EL (cell line): ENCODE measurements at regions not wholly inside any gene's neighbourhood (a gene's known extent, or its start where the extent isn't known, plus 50 kb on each side); places are given as distances from the start of the nearest gene placed in this dataset.
"Not testable (repeated sequence)": the region's sequence is repeated elsewhere in the genome, so short reads cannot be mapped to it uniquely, and the experiment has no call there.

ENCODE experiments used
- DNase-seq: peaks from one replicate; pipeline ENCODE4 v3.0.0-alpha.2; 2016

DNA sequence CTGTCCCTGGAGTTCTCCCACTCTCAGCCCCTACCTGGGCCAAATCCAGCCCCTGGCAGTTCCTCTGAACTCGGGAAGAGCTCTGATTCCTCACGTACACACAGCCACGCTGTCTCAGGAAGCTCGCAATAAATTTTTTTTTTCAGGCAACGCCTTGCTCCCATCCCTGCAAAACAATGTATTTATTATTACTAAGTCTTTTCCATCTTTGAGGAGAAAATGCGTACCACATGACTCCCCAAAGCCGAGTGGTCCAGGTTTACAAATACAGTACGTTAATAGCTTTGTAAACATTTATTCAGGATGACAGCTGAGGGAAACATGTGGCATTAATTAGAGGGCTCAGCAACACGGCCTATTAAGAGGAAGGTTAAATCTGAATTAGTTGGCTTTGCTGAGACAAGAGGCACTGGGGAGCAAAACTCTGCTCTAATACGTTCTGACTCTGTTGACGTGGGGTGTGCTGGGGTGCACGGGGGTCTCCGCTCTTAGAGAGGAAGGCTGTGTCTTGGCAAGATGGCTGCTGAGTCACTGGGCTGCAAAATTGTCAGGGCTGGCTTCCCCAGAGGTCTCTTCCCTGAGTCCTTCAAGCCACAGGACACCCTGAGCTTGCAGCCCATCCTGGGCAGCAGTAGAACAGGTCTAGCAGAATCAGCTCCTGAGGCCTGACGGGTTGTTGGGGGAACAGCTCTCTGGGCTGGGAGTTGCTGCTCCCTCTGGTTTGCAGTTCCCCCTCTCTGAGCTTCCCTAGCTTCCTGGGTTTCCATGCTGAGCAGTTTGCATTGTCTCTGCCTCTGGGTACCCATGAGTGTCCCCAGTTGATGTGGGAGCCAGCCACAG lies 185.2 kb upstream of the TBX3 start:
- DNase-seq = peak; percentile 56

GRCh38 chr12:114866331-114866730 lies 182.4 kb upstream of the TBX3 start:
- no peak for DNase-seq

GRCh38 chr12:114864837-114865551 lies 181.0 kb upstream of the TBX3 start:
- no peak for DNase-seq

GRCh38 chr12:114863911-114864310 lies 179.9 kb upstream of the TBX3 start:
- DNase-seq = no peak

GRCh38 chr12:114860969-114861368 lies 177.0 kb upstream of the TBX3 start:
- no peak for DNase-seq

- no peak for DNase-seq
Measured at GRCh38 chr12:114858388-114859146, 174.6 kb upstream of the TBX3 start.

GRCh38 chr12:114855678-114856077 lies 171.7 kb upstream of the TBX3 start:
- no peak for DNase-seq

DNA sequence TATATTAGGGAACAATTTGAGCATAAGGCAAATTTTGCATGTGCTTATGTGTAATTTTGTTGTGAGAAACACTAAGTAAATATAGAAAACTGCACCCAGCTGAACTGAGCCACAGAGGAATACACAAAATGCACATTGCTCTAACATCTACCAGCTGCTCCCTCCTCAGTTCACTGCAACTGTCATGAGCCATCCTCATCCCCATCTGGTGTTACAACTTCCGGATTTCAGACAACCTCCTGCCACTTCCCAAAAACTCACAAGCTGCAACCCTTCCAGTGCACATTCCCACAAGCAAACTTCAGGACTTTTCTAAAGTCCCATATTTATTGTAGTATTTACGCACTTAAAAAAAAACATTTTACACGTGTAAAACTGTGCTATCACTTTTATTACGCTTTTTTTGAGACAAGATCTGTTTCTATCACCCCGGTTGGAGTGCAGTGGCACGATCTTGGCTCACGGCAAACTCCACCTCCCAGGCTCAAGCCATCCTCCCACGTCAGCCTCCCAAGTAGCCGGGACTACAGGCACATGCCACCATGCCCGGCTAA lies 169.1 kb upstream of the TBX3 start:
- peak; percentile 19 for DNase-seq

GRCh38 chr12:114851981-114852380 lies 168.0 kb upstream of the TBX3 start:
- DNase-seq = no peak

DNA sequence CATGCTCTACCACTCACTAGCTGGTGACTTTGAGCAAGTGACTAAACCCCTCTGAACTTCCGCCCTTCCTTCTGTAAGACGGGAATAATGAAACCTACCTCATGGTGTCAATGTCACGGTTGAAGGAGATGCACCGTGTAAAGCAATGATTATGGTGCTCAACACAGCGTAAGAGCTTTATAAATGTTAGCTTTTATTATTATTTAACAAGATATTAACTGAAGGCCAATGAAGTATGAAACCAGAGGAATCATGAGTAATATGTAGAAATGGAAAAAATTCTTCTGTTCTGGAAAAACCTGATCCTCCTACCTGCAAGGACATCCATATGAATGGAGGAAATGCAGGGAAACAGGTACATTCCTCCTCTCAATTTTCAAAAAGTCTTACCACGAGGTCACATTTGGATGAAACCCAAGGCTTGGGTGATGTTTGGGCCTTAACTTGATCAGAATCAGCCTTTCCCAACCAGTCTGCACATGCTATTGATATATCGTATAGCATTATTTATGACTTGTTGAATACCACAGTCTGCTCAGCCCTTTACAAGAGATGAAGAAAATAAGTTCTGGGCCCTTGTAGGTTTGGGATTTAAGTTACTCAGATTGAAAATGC lies 166.8 kb upstream of the TBX3 start:
- no peak for DNase-seq

- peak; percentile 35 for DNase-seq
Measured at GRCh38 chr12:114848666-114849065, 164.7 kb upstream of the TBX3 start.

- DNase-seq = no peak
Measured at GRCh38 chr12:114847441-114848035, 163.6 kb upstream of the TBX3 start.

DNA sequence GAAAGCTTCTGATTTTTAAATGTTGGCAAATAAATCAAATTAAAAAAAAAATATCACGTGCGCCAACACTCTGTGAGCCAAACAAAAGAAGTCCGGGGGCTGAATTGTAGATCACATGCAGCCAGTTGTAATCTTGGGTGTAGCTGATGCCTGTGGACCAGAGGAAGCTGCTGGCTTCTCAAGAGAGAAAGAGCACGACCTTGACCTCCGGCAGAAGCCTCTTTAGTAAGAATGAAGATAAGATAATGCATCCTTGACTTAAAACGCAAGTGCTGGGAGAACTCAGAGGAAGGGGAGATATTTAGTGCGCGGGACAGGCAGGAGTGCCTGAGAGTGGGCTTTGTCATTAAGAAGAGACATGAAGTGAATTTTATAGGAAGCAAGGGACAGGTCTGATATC lies 162.8 kb upstream of the TBX3 start:
- no peak for DNase-seq

DNA sequence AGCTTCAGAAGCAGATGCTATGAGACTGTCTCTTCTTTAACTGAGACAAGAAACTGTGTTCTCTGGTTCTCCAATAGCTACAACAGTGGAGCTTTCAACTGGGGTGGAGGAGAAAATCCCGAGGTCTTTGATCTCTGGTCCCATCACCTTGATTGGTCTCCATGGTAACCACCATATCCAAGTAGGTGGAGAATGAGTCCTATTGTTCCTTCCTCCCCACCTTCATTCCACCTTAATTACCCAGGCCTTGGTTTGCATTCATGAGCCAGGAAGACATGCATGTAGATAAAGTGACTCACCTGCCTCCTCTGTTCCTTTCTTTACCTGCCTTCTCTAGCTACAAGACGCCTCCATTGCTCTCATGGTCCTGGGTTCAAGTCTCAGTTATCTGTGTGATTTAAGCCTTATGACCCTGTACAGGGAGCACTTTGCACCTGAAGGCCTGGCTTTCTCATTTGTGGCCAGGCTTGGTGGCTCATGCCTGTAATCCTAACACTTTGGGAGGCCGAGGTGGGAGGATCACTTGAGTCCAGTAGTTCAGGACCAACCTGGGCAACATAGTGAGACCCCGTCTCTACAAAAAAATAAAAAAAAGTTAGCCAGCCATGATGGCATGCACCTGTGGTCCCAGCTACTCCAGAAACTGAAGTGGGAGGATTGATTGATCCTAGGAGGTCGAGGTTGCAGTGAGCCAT lies 157.7 kb upstream of the TBX3 start:
- DNase-seq = no peak

- DNase-seq = no peak
Measured at GRCh38 chr12:114838480-114838879, 154.5 kb upstream of the TBX3 start.

GRCh38 chr12:114836609-114837008 lies 152.6 kb upstream of the TBX3 start:
- no peak for DNase-seq

DNA sequence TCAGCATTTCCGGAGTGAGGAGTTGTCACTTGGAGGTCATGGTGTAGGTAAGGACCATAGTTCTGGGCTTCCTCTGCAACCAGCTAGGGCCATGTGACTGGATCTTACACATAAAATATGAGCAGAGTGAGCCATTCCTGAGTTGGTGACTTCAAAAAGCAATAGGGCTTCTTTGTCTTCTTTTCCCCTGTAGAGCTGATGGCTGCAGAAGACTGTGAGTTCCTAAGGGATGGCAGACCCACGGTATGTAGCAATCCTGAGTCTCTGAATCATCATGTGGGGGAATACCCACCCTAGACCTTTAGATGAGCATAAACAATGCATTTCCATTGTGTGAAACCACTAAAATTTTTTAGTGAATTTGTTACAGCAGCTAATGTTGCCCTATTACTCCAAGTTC lies 151.1 kb upstream of the TBX3 start:
- DNase-seq = peak; percentile 87

- DNase-seq = peak; percentile 81
Measured at GRCh38 chr12:114834621-114835020, 150.6 kb upstream of the TBX3 start.

- DNase-seq = no peak
Measured at GRCh38 chr12:114829833-114830232, 145.9 kb upstream of the TBX3 start.

GRCh38 chr12:114829244-114829643 lies 145.3 kb upstream of the TBX3 start:
- DNase-seq = not testable (repeated sequence)

GRCh38 chr12:114827461-114827860 lies 143.5 kb upstream of the TBX3 start:
- no peak for DNase-seq

GRCh38 chr12:114826244-114826643 lies 142.3 kb upstream of the TBX3 start:
- DNase-seq = no peak
